Stimulated activated CD4-positive, alpha-beta T cell treated with anti-CD3 and anti-CD28 coated beads, Interleukin-15, amount 100 ng/mL, for 1 hour (primary cell): ENCODE measurements at regions not wholly inside any gene's neighbourhood (a gene's known extent, or its start where the extent isn't known, plus 50 kb on each side); places are given as distances from the start of the nearest gene placed in this dataset.
"Not testable (repeated sequence)": the region's sequence is repeated elsewhere in the genome, so short reads cannot be mapped to it uniquely, and the experiment has no call there.

Experiments
- DNase-seq, 2 donors: peaks; one replicate each; pipeline ENCODE4 v3.0.0-alpha.2; 2020; ENCODE audit warnings: low read depth in 1 of 2, low spot score in 1 of 2

- no peak for DNase-seq
Measured at GRCh38 chr2:84057917-84058560, 401.0 kb downstream of the SUCLG1 start.

- DNase-seq: no peak
Measured at GRCh38 chr2:84055816-84056215, 403.3 kb downstream of the SUCLG1 start.

GRCh38 chr2:84054577-84054976 lies 404.5 kb downstream of the SUCLG1 start:
- not testable (repeated sequence) for DNase-seq

DNA sequence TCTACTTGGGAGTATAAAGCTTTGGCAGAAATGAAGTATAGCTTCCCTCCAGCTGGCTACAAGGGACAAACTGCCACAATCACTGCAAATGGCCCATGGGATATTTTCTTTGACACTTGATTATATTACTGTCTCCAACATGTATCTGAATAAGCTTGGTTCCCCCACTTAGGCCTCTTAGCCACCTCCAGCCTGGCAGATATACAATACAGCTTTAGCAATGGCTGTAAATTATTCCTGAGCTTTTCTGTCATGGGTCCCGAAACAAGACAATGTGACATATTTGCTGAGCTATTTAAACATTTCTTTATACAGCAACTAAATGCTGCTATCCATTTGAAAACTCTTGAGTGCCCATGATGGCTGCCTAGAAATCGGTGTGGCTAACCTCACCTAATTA lies 406.2 kb downstream of the SUCLG1 start:
- no peak for DNase-seq

DNA sequence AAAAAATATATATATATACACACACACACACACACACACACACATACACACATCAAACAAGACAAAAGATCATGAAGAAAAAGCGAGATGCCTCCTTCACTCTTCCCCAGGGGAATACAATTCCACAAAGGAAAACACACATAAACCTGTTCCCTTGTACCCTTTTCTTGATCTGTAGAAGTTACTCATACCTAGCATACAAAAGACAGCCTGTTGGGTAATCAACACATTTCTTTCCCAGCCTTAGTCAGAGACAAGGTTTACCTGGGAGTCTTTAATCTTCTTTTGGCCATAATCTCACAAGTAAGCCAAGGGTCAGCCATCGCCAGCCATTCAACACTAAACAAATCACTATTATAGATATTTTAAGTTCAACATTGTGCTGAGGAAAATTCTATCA lies 407.0 kb downstream of the SUCLG1 start:
- DNase-seq: no peak

DNA sequence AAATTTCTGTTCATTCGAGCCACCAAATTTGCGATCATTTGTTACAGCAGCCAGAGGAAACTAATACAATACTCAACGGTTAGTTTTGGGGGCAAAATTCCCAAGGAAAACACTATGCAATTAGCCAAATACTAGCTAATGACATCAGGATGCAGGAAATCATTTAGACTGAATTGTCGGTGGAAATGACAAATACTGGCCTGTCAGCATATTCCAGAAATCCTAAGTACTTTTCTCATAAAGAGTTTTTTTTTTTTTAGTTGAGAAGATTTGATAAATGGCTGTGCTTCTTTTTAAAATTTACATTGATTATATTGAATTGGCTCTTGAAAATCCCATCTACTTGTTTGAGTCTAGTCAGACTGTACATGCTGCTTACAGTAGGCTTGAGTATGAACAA lies 410.1 kb downstream of the SUCLG1 start:
- DNase-seq: no peak

- no peak for DNase-seq
Measured at GRCh38 chr2:84041506-84041905, 417.6 kb downstream of the SUCLG1 start.

- no peak for DNase-seq
Measured at GRCh38 chr2:84040281-84040680, 418.8 kb downstream of the SUCLG1 start.

DNA sequence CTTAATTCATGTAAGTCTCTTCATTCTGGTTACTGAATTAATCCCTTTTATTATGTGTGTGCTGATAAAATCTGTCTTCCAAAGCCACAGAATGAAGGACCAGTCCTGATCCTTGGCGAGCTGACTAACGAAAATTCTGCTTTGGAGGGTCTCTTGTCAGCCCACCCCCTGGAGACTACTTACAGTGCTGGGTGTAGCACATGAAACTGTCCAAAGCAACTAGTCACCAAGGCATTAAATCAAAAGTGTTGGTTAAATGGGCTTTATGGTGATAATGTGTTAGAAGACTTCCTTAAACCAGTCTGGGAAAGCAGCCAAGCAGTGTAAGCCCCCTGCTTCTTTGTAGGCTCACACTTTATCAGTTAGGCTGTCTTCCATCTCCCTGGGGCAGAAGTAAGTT lies 420.2 kb downstream of the SUCLG1 start:
- DNase-seq: no peak

DNA sequence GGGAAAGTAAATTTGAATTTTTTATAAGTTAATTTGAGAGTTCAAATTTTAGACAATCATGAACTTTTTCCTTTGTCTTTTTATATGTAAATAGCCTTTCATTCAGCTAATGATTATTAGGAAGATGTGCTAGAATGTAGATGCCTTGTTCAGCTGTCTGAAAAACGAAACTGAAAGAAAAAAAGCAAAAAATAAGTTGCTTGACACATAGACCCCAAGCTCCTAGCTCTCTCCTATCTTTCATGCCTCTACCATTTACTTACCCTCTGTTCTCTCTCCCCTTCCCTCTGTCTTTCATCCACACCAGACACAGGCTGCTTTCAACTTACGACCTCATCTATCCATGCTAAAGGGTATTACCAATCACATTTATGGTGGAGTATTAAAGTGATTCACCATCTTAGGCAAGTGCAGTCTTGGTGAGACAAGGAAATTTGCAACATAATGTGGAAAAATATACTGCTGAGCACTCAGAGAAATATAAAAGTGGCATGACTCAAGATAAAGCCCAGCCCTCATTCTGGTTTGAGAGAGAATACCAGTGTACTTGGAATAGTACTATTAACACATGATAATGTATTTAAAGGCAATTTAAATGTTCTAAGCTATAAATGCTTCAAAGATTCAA lies 425.6 kb downstream of the SUCLG1 start:
- no peak for DNase-seq

- no peak for DNase-seq
Measured at GRCh38 chr2:84031312-84032050, 427.6 kb downstream of the SUCLG1 start.

DNA sequence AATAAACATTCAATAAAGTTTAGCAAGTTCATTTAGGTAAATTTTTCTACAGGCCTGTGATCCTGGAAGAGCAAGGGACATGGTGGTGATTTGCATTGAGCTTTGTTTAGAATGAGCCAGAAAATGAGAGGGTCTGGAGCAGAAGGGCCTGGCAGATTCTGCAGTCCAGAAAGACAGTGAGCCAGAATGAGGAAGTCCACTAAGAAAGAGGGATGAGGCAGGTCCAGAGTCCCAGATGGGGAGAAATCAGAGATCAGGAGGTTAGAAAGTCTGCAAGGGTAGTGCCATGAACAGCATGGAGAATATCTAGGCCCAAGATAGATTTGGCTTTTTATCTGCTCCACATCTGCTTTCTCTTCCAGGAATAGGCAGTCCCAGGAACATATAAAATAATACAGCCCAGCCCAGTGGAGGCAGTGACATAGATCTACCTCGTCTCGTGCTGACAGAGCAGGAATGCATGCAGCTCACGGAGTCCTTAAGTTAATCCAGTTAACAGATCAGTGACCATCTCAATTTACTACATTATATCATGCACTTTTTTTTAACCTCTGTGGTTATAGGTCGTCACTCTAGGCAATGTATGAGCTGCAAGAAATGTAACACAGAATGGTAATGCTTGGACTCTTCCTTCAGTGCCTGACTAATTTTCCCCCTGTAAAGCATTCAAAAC lies 429.0 kb downstream of the SUCLG1 start:
- no peak for DNase-seq

GRCh38 chr2:84026818-84027217 lies 432.3 kb downstream of the SUCLG1 start:
- DNase-seq: no peak

DNA sequence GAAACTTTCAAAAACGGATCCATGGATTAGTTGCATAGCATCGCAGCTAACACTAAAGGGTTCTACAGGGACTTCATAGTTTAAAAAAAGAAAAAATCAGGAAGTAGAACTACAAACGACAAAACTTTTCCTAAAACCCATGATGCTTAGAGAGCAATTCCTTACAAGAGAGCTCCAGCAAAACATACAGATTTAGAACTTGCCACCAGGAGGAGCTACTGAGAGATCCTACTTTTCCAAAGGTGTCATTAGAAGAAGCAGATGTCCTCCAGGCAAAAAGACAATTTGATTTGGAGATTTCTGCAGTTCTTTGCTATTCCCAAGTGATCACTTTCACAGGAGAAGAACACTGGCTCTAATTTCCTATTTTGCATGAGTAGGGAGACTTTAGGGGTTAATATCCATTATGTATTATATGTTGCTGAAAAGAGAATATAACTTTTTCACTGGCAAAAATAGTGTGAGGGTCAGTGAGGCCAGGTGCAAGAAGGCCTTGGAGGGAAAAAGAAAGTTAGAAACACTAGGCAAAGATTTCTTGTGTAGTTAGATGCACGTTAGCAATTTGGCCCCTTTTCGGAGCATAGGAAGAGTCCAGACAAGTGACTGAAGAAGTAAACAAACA lies 436.2 kb downstream of the SUCLG1 start:
- no peak for DNase-seq

GRCh38 chr2:84017010-84017409 lies 442.1 kb downstream of the SUCLG1 start:
- no peak for DNase-seq

DNA sequence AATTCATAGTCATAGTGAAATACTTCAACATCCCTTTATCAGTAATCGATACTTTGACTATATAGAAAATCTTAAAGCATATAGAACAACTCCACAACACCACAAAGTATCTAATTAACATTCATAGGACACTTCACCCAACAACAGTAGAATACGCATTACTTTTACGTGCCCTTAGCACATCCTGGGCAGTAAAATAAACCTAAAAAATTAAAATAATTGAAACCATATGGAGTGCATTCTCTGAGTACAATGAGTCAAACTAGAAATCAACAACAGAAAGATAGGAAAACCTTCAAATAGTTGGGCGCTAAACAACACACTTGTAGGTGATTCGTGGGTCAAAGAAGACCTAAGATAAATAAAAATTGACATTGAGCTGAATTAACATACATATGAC lies 442.9 kb downstream of the SUCLG1 start:
- DNase-seq: no peak

- no peak for DNase-seq
Measured at GRCh38 chr2:83997889-83998288, 461.2 kb downstream of the SUCLG1 start.

DNA sequence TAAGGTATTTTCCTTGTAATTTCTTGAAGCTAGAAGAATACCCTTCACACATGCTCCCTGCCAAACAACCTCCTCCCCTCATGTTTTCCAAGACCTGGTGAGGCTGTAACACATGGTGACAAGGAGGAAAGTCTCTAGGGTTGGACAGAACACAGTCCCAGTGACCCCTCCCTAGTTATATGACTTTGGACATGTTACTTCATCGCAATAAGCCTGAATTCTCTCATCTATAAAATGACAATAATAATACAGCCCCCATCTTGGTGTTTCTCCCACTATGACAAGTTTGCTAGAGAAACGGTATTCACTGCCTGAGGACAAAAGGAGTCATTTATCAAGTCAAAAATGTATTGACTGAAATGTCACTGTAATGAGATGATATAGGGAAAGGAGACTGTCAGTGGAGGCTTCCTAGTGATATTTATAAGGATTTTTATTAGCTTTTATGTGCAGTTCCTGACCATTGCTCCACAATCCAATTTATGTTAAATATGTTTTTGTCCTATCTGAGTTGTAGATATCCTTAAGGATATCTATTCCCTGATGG lies 464.4 kb downstream of the SUCLG1 start:
- DNase-seq: no peak

GRCh38 chr2:83993873-83994632 lies 465.0 kb downstream of the SUCLG1 start:
- no peak for DNase-seq

- DNase-seq: no peak
Measured at GRCh38 chr2:83991992-83992391, 467.1 kb downstream of the SUCLG1 start.
